NCI-H1930 (cell line): ENCODE measurements at regions not wholly inside any gene's neighbourhood (a gene's known extent, or its start where the extent isn't known, plus 50 kb on each side); places are given as distances from the start of the nearest gene placed in this dataset.

Experiments
- DNase-seq, 2 experiments: peaks; one replicate each; lab custom pipeline; 2025; lab: John Stamatoyannopoulos, UW

DNA sequence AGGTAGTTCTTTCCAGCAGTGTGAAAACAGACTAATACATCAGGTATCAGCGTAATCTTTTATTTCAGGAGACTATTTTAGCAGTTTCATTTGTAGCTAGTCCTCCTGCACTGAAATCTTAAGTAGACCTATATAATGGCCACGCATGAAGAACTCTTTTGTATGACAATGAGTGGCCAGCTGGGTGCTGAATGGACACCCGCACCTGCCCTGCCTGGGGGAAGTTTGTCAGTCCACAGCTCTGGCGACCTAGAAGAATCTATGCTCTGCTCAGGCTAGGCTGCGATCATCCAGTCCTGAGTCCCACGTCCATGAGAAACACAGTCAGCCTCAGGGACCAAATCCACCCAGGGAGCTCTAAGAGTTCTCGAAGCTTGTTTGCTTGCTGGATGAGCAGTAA, 709.2 kb upstream of the ID2 start:
- DNase-seq: no peak

- DNase-seq: no peak
Measured at GRCh38 chr2:7973801-7974480, 707.9 kb upstream of the ID2 start.

- no peak for DNase-seq
Measured at GRCh38 chr2:7974936-7975335, 706.9 kb upstream of the ID2 start.

DNA sequence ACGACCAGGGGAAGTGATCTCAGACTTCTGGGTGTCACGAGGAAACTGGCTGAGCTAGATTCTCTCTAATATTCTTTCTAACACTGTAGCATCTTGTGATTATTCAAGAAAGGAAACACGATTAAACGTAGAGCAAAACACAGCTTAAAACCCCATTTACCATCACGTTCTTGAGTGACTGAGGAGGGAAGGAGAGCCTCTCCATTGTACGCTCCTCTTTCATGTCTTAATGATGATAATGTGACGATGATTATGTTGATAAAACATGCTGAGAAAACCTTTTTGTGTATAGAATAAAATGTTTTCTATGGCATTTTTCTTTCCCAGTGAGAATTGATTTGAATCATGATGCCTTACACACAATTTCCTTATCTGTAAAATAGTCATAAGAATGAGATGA, 705.6 kb upstream of the ID2 start:
- no peak for DNase-seq

GRCh38 chr2:7977981-7978380, 703.9 kb upstream of the ID2 start:
- DNase-seq: no peak

DNA sequence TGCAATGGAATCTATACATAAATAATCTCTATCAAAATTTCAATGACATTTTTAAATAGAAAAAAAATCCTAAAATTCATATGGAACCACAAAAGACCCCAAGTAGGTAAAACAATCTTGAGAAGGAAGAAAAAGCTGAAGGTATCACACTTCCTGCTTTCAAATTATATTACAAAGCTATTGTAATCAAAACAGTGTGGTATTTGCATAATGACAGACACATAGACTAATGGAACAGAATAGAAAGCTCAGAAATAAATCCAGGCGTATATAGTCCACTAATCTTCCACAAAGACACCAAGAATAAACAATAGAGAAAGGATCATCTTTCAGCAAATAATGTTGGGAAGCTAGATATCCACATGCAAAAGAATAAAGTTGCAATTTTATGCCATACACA, 699.8 kb upstream of the ID2 start:
- no peak for DNase-seq

DNA sequence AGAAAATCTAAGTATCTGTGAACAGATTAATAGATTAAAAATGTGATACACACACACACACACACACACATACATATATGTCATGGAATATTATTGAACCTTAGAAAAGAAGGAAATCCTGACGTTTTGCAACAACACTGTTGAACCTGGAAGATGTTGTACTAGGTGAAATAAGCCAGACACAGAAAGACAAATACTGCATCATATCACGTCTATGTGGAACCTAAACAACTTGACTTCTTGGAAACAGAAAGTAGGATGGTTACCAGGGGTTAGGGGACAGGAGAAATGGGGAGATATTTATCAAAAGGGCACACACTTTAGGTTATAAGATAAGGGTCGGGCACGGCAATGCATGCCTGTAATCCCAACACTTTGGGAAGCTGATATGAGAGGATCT, 698.4 kb upstream of the ID2 start:
- no peak for DNase-seq

DNA sequence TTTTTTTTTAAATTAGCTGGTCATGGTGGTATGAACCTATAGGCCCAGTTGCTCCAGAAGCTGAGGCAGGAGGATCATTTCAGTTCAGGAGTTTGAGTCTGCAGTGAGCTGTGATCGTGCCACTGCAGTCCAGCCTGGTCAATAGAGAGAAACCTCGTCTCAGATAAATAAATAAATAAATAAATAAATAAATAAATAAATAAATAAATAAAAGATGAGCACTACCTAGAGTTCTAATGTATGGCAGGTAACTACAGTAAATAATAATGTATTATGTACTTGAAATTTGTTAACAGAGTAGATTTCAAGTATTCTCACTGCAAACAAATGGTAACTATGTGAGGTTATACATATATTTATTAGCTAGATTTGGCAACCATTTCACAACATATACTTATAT, 697.9 kb upstream of the ID2 start:
- no peak for DNase-seq

- no peak for DNase-seq
Measured at GRCh38 chr2:7984693-7985353, 697.0 kb upstream of the ID2 start.

- DNase-seq: no peak
Measured at GRCh38 chr2:7986431-7986830, 695.4 kb upstream of the ID2 start.

- no peak for DNase-seq
Measured at GRCh38 chr2:7987992-7988391, 693.9 kb upstream of the ID2 start.

GRCh38 chr2:7988440-7988839, 693.4 kb upstream of the ID2 start:
- DNase-seq: no peak

GRCh38 chr2:7989823-7990222, 692.0 kb upstream of the ID2 start:
- no peak for DNase-seq

GRCh38 chr2:7992612-7993602, 688.9 kb upstream of the ID2 start:
- no peak for DNase-seq

DNA sequence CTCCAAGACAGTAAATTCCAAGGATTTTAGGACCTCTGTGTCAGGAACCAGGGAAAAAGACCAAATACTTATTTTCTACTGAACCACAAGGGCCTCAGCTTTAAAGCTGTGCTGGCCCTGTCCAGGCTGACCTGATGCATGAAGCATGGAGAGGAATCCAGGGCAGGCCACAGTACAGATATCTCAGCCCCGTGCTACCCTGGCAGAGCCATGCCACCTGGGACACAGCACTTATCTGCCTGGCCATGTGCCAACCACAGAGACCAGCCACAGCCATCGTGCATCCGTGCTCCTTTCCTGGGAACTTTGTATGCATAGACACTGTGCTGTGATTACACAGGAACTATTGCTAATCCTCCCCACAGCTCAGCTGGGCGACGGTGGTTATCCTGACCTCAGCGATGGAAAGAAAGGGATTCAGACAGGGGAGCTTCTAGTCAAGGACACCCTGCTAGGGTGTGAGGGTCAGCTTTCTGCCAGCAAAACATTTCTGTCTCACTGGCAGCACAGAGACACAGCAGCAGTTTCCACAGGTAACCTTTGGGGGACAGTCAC, 687.4 kb upstream of the ID2 start:
- DNase-seq: no peak

- DNase-seq: no peak
Measured at GRCh38 chr2:7997279-7997678, 684.6 kb upstream of the ID2 start.

DNA sequence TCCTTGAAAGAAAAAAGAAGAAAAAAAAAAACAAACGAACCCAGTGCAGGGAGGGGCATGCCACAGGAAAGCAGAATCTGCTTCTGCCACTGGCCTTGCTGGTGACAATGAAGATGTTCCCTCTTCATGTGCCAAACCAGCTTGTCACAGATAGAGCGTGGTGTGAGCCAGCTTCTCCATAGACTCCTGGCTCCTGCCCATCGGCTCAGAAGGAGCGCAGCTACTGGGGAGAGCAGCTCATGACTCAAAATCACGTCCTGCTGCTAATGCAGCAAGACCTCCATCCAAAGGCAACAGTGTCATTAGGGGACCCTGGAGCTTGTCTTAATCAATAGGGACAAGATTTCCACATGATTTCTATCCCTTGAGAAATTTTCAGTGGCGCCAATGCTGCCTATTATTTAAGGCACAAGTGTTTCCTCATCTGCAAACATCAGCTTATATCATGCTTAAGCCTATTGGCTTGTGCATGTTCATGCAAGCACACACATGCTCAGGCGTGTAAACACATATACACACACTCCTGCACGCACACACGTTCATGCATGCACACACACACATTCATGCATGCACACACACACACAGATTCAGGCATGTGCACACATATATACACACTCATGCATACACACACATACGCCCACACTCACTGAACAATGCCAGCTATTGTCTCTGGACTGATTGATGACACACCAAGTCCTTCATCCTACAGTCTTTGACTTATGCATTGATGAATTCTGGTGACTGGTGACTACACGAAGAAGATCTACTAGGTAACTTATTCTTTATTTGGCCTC, 682.0 kb upstream of the ID2 start:
- no peak for DNase-seq

- DNase-seq: no peak
Measured at GRCh38 chr2:8000870-8001269, 681.0 kb upstream of the ID2 start.

- DNase-seq: no peak
Measured at GRCh38 chr2:8002765-8003393, 679.0 kb upstream of the ID2 start.

DNA sequence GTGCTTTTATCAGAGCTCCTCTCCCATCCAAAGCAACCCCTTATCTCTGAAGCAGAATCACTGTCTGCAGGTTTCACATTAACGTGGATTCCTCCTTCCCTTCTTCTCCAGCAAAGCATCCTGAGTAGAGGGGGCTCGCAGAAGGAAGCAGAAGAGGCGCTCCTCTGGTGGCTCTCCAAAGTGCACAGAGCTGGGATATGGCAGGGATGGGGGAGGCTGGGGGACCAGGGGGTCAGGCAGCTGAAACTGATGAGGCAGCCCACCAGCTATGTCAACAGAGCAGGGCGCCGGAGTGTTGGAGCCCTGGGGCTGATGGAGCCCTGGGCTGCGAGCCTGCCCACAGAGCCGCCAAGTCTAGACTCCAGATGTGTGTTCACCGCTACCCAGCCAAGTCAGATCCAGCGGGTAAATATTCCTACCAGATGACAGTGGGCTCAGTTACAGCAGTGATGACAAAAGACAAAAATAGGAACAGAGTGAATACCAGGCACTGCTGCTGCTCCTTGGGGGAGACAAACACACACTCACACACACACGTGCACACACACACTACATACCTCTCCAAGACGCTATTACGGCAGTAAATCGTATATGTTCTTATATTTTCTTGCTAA, 678.3 kb upstream of the ID2 start:
- DNase-seq: no peak

DNA sequence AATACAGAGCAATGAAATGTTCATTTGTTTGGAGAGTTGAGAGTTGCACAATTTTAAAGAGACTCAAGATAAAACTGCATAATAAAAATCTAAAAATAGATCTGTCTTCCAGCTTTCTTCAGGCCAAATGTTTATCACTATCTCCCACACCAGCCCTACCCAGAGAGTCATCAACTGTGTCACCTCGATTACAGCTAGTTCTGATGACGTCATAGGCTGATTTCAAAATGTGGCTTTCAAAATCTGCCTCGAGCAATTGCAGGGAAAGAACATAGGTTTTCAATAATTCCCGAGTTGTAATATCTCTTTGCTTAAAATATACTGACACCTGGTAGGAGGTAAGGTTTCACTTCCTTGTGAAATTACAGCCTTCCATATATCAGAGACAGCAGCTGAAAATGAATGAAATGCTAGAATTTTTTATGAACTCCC, 677.6 kb upstream of the ID2 start:
- DNase-seq: no peak
